ENCODE measurements at regions not wholly inside any gene's neighbourhood (a gene's known extent, or its start where the extent isn't known, plus 50 kb on each side); places are given as distances from the start of the nearest gene placed in this dataset.
"Not testable (repeated sequence)": the region's sequence is repeated elsewhere in the genome, so short reads cannot be mapped to it uniquely, and the experiment has no call there.

DNA sequence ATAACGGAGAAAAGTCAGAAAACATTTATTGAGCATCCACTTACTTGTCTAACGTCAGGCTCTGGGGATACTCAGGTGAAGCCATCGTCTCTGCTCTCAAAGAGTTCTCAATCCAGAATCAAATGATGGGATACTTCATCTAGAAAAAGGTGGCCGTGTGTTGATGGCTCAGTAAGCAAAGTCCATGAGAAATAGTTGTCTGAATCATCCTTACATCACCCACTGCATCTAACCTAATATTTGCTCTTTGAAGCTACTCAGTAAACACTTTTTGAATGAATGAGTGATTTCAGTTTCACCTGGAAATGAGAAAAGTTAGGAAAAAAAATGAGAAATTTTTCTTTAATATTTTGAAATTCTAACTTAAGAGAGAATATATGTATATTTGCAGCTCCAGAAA lies 155.3 kb upstream of the PKN2 start:
- DNase-seq (ENCODE audit: low read depth in 2 of 2) = no peak

DNA sequence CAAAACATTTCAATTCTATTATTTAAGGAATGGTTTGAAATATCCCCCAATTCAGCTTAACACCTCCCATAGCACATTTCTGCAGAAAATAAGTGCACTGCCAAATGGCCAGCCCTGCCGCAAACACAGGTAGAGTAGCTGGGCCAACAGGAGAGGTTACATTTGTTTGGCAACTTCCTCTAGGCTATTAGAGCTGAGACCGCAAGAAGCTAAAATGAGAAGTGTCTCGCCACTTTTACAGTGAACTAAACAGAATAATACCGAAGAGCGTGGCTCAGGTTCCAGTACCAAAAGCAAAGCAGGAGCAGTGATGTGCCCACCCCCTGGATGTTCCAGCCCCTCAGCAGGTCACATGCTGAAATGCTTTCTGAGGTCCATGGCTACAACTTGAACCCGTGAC lies 154.5 kb upstream of the PKN2 start:
- no peak for DNase-seq (ENCODE audit: low read depth in 2 of 2)

DNA sequence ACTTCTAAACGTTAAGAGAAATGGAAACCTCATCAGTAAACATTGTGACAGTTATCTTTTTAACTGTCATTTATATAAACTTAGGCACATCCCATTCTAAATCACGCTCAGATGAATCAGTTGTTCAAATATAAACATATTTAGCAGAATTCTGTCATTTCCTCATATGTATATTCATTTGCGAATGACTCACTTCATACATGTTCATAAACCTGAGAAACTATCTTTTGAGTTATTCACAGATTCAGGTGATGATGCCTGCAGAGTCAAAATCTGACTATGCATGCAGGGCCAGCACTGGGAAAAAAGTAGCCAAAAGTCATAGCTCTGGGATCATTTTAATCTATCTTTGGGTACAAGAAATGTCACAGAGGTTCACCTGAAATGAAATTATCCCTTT lies 153.8 kb upstream of the PKN2 start:
- no peak for DNase-seq (ENCODE audit: low read depth in 2 of 2)

- no peak for DNase-seq (ENCODE audit: low read depth in 2 of 2)
These were observed 146.3 kb upstream of the PKN2 start for GRCh38 chr1:88537787-88538186.

DNA sequence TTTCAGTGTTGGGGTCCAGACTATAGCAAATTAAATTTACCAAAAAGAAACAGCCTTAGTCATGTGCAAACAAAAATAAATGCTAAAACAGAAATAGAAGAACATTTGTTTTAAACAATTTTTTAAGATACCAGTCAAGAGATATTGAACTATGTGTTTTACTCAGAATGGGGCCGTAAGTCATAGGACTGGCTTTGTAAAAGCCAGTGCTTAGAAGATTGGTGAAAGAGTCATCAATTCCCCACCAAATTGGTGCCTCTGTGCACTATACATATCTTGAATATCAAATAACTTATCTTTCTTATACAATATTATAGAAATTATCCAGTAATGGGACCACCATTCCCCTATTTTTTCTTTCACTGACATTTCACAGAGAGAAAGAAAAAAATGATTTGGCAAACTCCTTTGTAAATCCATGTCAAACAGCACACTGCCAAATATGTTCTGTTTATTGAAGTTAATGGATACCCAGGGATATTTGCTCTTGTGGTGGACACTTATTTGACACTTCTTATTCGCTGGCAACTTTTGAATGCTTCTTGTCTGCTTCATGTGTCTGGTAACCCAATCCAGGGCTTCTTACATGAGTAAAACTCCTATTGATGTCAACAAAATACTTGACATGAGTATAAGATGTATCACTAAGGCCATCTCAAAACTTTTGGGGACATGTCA lies 145.7 kb upstream of the PKN2 start:
- DNase-seq (ENCODE audit: low read depth in 2 of 2) = no peak

DNA sequence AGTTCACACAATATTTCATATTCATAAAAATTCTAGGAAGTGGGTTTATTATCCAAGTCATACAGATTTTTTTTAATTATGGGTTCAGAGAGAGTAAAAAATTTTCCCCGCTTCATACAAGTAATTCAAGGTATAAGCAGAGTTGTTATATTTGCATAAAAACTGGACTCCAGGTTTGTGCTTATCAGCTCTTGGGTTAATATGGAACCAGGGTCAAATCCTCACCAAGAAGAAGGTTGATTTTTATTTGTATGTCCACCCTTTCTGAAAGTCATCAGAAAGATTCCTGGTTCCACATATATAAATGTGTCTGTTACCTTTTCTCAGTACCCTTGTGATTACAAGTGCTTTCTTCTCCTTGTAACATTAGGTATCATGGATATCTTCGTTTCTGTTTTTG lies 143.8 kb upstream of the PKN2 start:
- no peak for DNase-seq (ENCODE audit: low read depth in 2 of 2)

DNA sequence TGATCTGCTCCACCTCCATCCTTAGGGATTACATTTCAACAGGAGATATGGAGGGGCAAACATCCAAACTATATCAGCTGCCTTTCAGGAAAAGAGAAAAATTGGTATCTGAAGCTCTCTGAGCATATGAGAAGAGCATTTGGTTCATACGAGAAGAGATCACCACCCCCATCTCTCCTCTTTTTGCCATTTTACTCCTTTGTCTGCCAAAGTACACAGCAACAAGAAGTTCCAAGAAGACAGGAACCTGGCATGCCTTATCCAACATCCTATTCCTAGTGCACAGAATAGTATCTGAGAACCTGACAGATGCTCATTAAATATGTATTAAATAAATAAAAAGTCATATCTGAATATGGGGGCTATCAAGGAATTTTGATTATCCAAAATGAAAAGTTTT lies 142.5 kb upstream of the PKN2 start:
- no peak for DNase-seq (ENCODE audit: low read depth in 2 of 2)

DNA sequence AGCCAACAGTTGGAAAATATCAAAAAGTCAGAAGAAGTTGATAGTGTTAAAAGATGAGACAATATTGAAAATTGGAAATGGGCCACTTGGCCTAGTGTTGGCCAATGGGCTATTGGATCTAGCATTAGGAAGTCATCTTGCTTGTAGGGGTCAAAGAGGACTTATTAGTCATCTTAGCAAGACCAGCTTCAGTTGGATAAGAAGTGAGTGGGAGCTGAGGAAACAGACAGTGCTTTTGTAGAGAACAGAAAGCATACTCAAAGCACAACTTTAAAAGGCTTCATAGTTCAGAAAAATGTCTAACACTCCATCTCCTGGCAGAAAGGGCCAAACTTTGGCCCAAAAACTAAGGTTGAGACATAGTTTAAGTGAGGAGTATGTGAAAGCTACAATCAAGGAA lies 139.9 kb upstream of the PKN2 start:
- no peak for DNase-seq (ENCODE audit: low read depth in 2 of 2)

DNA sequence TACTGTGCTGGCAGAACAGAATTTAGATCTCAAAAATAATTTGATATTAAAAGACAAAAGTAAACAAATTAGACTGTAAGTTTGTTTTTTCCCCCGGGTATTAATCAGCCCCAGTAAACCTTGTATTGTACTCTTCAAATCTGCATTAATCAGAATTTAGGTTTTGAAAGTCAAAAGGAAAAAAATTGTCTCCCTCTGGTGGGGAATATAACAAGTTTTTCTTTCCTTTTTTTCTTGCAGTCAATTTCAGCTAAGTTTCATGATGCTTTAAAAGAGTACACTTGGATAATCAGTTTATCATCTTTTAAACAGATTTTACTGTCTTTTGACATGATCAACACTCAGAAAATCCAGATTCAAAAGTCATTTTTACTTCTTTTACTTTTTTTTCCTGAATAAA lies 134.5 kb upstream of the PKN2 start:
- no peak for DNase-seq (ENCODE audit: low read depth in 2 of 2)

- DNase-seq (ENCODE audit: low read depth in 2 of 2) = no peak
These were observed 131.8 kb upstream of the PKN2 start for GRCh38 chr1:88552226-88552625.

DNA sequence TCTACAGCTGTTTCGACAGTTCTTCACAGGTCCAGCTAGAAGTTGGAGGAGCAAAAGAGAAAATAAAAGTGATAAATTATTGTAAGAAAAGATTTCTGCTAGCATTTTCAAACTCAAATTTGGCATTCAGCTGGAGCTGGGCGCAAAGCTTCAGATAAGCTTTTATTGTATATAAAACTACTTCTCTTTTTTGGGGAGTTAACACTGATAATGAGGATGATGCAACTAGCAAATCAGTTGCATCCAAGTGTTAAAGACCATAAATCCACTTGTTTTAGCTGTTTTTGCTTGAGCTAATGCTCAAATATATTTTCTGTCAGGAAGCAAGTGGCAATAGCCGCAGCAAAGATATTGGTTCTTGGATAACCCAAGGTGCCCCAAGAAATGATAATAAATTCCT lies 127.1 kb upstream of the PKN2 start:
- DNase-seq (ENCODE audit: low read depth in 2 of 2) = no peak

DNA sequence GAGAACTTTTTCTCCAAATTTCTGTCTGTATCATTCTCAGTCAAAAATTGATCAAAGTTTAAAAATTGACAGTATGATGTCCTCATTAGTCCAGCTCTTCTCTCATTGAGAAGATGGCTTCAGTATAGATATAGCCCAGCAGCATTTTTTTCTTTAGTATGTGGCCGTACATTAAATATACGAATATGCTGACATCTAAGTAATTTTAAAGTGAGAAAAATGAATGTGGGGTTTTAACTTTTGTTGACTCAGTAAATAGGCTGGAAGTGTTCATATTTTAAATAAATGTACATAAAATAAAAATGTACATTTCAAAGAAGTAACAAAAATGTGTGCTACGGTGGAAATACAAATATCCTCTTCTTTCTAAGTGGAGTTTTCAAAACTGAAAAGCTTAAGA lies 123.5 kb upstream of the PKN2 start:
- DNase-seq (ENCODE audit: low read depth in 2 of 2) = no peak

DNA sequence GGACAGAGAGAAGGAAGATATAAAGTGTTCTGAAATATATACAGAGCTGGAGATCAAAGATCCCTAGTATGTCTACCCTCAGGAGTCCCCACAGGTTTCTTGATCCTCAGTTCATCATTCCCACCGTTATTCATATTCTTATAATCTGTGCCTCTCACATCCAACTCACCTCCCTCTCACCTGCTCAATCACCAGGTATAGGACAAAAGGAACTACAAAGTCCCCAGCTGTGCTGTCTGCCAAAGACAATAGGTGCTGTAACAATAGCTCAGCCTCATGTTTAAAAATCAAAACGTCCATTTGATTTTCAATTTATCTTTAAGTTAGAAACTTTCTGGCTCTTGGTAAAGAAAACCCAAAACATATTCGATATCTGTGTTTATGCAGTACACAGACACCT lies 121.1 kb upstream of the PKN2 start:
- DNase-seq (ENCODE audit: low read depth in 2 of 2) = no peak

GRCh38 chr1:88566615-88567387 lies 117.3 kb upstream of the PKN2 start:
- DNase-seq (ENCODE audit: low read depth in 2 of 2) = no peak

GRCh38 chr1:88571506-88571905 lies 112.6 kb upstream of the PKN2 start:
- no peak for DNase-seq (ENCODE audit: low read depth in 2 of 2)

DNA sequence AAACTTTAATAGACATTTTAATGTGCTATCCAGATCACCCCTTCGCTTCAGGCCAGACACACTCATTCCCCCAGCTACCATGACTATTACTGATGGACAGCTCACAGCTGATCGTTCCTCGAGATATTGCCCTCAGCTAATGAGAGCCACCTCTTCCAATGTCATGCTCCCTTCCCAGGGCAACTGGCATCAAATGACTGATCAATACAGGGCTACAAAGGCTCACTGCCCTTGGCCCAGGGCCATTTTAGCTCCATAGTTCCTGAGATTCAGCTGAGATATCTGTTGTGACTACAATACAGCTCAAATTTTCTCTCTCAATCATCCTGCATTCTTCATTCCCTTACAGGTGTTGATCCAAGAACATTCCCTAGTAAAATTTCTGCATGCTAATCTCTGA lies 104.5 kb upstream of the PKN2 start:
- DNase-seq (ENCODE audit: low read depth in 2 of 2) = no peak

DNA sequence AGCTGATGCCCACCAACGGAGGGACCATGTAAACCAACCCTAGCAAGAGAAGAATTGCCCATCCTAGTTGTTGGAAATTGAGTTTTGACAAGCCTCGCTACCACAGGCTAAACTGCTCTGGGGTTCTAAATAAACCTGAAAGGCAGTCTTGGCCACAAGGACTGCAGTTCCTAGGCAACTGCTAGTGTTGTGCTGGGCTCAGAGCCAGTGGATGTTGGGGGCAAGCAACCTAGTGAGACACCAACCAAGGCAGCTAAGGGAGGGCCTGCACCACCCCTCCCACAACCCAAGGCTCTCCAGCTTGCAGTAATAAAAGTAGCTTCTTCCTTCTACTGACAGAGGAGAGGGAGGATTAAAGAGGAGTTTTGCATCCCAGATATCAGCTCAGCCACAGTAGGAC lies 102.4 kb upstream of the PKN2 start:
- no peak for DNase-seq (ENCODE audit: low read depth in 2 of 2)

- no peak for DNase-seq (ENCODE audit: low read depth in 2 of 2)
These were observed 90.7 kb upstream of the PKN2 start for GRCh38 chr1:88593358-88593757.

DNA sequence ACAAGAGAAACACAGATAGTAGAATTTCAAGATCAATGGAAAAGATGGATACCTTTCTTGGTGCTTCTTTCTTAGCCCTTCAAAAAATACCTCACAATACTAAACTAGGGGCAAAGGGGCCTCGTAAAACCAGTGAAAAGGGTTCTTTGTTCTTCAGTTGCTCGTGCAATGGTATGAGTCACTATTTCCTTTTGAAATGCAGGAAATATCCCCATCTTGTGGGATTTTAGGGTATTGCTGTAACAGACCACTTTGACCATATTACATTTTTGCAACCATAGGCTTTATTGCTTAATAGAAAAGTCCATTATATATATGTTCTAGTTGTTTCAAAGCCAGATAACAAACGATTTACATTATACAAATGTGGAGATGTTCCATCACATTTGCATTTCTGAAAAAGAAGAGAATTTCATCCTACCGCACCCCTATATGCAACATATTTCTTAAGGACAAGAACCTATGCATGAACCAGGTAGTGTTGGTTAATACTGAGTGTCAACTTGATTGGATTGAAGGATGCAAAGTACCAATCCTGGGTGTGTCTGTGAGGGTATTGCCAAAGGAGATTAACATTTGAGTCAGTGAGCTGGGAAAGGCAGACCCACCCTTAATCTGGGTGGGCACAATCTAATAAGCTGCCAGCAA lies 88.6 kb upstream of the PKN2 start:
- DNase-seq (ENCODE audit: low read depth in 2 of 2) = no peak

DNA sequence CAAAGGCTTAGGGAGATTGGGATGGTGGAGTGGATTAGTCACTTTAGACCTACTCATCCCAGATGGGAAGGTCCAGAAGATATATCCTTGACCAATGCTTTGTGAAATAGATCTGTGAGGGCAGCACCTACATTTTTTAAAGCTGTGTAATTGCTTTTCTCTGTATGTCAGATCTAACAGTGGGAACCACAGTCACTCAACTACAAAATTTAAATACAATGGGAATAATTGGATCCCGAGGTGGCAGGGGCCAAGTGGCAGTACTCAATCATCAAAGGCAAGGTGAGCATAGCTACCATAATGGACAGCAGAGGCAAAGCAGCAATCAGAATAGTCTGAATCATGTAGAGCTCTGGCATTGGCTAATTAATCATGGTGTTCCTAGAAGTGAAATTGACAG lies 86.1 kb upstream of the PKN2 start:
- not testable (repeated sequence) for DNase-seq (ENCODE audit: low read depth in 2 of 2)

DNA sequence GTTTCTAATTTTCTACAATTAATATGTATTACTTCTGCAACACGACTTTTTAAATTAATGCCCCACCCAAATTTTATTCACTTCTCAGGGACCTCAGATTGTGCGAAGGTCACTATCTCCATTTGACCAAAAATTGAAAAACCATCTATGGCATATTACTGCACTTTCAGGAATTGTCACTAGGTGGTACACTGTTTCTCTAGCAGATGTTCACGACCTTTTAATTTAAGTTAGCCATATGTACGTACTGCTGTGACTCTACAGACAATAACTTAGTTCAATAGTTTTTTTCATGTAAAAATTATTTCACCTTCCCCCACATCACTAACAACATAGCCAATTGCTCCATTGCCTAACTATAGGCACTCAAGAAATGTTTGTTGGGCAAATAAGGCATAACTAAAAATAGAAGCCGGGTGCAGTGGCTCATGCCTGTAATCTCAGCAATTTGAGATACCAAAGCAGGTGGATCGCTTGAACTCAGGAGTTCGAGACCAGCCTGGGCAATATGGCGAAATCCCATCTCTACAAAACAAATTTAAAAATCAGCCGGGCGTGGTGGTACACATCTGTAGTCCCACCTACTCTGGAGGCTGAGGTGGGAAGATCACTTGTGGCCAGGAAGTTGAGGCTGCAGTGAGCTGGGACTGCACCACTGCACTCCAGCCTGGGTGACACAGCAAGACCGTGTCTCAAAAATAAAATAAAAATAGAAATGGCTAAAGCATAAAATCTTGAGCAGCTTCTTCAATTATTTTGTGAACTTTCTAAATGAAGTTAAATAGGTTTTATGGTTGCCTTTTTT lies 75.7 kb upstream of the PKN2 start:
- DNase-seq (ENCODE audit: low read depth in 2 of 2) = no peak

DNA sequence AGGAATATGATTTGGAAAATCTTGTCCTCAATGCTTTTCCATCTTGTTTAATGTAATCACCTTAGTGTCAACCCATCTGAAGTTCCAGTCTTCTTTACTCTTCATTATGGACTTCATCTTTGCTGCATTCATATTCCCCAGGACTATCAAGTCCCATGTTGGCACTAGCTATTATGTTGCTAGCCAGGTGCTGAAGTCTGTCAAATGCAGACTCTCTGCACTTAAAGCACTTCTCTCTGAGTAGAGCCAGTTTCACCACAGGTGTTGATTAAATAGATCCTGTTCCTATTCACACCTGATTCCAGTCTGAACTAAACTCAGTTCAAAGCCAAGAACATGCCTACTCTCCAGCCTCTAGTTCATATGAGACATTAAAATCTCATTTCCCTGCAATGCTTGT lies 75.0 kb upstream of the PKN2 start:
- no peak for DNase-seq (ENCODE audit: low read depth in 2 of 2)

Data from stimulated activated CD8-positive, alpha-beta memory T cell treated with anti-CD3 and anti-CD28 coated beads, Interleukin-2, amount 100 ng/mL, for 48 hours (primary cell).